ENCODE measurements at regions not wholly inside any gene's neighbourhood (a gene's known extent, or its start where the extent isn't known, plus 50 kb on each side); places are given as distances from the start of the nearest gene placed in this dataset.
"Not testable (repeated sequence)": the region's sequence is repeated elsewhere in the genome, so short reads cannot be mapped to it uniquely, and the experiment has no call there.

GRCh38 chr4:189136462-189136861 is 804.2 kb upstream of the FRG1 start:
- no peak overlapping the region for H3K27ac Mint-ChIP-seq (ENCODE audit: unreplicated experiment)
- no peaks in the 10 kb centered on the region for H3K9me3 Mint-ChIP-seq (ENCODE audit: unreplicated experiment)
- H3K27me3 Mint-ChIP-seq (ENCODE audit: unreplicated experiment), result no peaks in the 10 kb centered on the region
- no peak for DNase-seq (ENCODE audit: extremely low spot score, unreplicated experiment)
- H3K4me1 Mint-ChIP-seq (ENCODE audit: unreplicated experiment), result no peaks in the 10 kb centered on the region
- no peaks in the 10 kb centered on the region for H3K36me3 Mint-ChIP-seq (ENCODE audit: unreplicated experiment)
- no peak for TF ChIP-seq CTCF (IDR thresholded peaks at IDR 0.05)
- H3K4me3 Mint-ChIP-seq (ENCODE audit: unreplicated experiment), result no peak overlapping the region

- no peak for TF ChIP-seq CTCF (IDR thresholded peaks at IDR 0.05)
- no peaks in the 10 kb centered on the region for H3K27me3 Mint-ChIP-seq (ENCODE audit: unreplicated experiment)
- H3K27ac Mint-ChIP-seq (ENCODE audit: unreplicated experiment), result no peak overlapping the region
- H3K4me1 Mint-ChIP-seq (ENCODE audit: unreplicated experiment), result no peaks in the 10 kb centered on the region
- H3K36me3 Mint-ChIP-seq (ENCODE audit: unreplicated experiment), result no peaks in the 10 kb centered on the region
- no peak overlapping the region for H3K4me3 Mint-ChIP-seq (ENCODE audit: unreplicated experiment)
- DNase-seq (ENCODE audit: extremely low spot score, unreplicated experiment), result no peak
- no peaks in the 10 kb centered on the region for H3K9me3 Mint-ChIP-seq (ENCODE audit: unreplicated experiment)
Observed at GRCh38 chr4:189143263-189143952, 797.3 kb upstream of the FRG1 start.

DNA sequence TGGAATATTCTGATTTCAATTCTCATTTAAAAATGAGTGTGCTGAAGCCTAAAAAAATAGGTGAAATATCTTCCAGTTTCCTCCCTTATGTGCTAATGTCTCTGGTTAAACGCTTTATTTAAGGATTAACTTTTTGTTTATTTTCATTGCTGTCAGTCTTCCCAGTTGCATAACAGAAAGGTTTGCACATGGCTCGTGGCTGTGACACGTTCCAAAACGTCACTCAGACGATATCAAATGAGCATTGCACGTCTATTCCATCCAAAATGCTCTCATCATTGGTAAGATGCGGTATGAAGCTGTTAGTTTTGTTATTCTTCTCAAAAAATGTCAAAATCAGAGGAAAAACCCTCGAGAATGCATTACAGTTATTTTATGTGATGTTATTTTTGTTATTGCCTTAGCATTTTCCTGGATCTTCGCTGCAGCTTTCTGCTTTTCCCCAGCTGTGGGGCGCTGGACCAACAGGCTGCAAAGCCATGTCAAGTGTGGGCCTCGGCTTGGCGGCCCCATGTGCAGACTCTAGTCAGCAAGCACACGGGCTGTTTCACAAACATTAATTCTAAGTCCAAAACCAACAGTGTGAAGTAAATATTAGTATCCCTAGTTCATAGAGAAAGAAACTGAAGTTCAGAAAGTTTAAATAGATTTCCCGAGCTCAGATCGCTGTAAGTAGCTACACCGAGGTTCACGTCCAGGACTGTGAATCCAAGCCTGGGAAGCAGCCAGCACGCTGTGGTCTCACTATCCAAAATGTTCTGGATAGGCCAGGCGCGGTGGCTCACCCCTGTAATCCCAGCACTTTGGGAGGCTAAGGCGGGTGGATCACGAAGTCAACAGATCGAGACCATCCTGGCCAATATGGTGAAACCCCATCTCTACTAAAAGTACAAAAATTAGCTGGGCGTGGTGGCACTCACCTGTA is 793.4 kb upstream of the FRG1 start:
- TF ChIP-seq CTCF (IDR thresholded peaks at IDR 0.05), result no peak
- Mint-ChIP-seq H3K4me3 (ENCODE audit: unreplicated experiment) (no peak overlapping the region), H3K9me3 (ENCODE audit: unreplicated experiment) (peaks cover 6% of the 10 kb centered on the region), H3K27me3 (ENCODE audit: unreplicated experiment) (no peaks in the 10 kb centered on the region), H3K27ac (ENCODE audit: unreplicated experiment) (no peak overlapping the region), H3K4me1 (ENCODE audit: unreplicated experiment) (no peaks in the 10 kb centered on the region), H3K36me3 (ENCODE audit: unreplicated experiment) (no peaks in the 10 kb centered on the region)
- DNase-seq (ENCODE audit: extremely low spot score, unreplicated experiment), result no peak

GRCh38 chr4:189155083-189155482 is 785.6 kb upstream of the FRG1 start:
- not testable (repeated sequence) for H3K4me1 Mint-ChIP-seq (ENCODE audit: unreplicated experiment); H3K4me3 Mint-ChIP-seq (ENCODE audit: unreplicated experiment); H3K36me3 Mint-ChIP-seq (ENCODE audit: unreplicated experiment); H3K27ac Mint-ChIP-seq (ENCODE audit: unreplicated experiment)
- DNase-seq (ENCODE audit: extremely low spot score, unreplicated experiment), result peak; percentile 77
- H3K9me3 Mint-ChIP-seq (ENCODE audit: unreplicated experiment), result peaks cover 14% of the 10 kb centered on the region
- H3K27me3 Mint-ChIP-seq (ENCODE audit: unreplicated experiment), result peaks cover 21% of the 10 kb centered on the region

DNA sequence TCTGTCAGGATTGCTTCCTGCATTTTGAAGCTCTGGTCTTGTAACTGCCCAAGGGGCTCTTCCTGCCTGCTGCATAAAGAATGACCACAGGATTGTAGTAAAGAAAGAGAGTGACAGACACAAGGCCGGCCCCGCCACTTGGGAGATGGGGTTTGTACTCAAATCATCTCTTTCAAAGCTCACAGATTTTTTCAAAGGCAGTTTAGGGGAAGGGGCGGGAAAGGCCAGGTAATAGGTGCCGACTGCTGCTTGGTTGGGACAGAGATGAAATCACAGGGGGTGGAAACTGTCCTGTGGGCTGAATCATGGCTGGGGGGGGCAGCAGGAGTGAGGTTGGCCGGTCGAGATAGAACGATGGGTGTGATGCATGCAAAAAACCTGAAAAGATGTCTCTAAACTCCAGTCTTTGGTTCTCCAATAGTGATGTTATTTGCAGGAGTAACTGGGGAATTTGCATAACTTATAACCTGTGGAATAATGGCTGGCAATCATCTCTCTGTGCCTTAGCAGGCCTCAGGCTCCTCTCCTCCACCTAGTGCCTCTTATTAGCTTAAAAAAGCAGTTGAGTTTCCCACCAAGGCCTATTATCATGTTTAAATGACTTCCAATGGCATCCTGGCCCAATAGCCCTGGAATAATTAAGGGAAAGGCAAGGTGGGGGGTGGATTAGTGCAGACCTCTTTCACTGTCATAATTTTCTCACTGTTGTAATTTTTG is 778.4 kb upstream of the FRG1 start:
- Mint-ChIP-seq H3K36me3 (ENCODE audit: unreplicated experiment) (no peaks in the 10 kb centered on the region), H3K27me3 (ENCODE audit: unreplicated experiment) (peaks cover 52% of the 10 kb centered on the region), H3K4me1 (ENCODE audit: unreplicated experiment) (peaks cover 10% of the 10 kb centered on the region), H3K27ac (ENCODE audit: unreplicated experiment) (no peak overlapping the region), H3K9me3 (ENCODE audit: unreplicated experiment) (no peaks in the 10 kb centered on the region), H3K4me3 (ENCODE audit: unreplicated experiment) (no peak overlapping the region)
- TF ChIP-seq CTCF (IDR thresholded peaks at IDR 0.05), result no peak
- no peak for DNase-seq (ENCODE audit: extremely low spot score, unreplicated experiment)

All from osteocyte (in vitro differentiated cells).